Fibroblast of lung (primary cell): ENCODE measurements at regions not wholly inside any gene's neighbourhood (a gene's known extent, or its start where the extent isn't known, plus 50 kb on each side); places are given as distances from the start of the nearest gene placed in this dataset.

Experiments used
- DNase-seq, 2 donors: peaks; one replicate each; pipeline versions ENCODE4 v3.0.0 to v3.0.0-alpha.2; 2010; ENCODE audit warnings: low read depth in 2 of 2
- H2AFZ ChIP-seq: 2 replicates; pipeline ENCODE4 v1.5.1; 2012; ENCODE audit warnings: low read length, control low read depth, inconsistent platforms
- H3K27ac ChIP-seq: 2 replicates; pipeline ENCODE4 v1.5.1; 2011; ENCODE audit warnings: low read length, control low read depth; ENCODE audit not compliant: insufficient read depth
- H3K27me3 ChIP-seq: 2 replicates; pipeline ENCODE4 v1.5.1; 2011; ENCODE audit warnings: mild to moderate bottlenecking, low read length; ENCODE audit not compliant: control insufficient read depth, insufficient read depth
- H3K36me3 ChIP-seq: 2 replicates; pipeline ENCODE4 v1.5.1; 2011; ENCODE audit warnings: low read length; ENCODE audit not compliant: control insufficient read depth, insufficient read depth
- H3K4me1 ChIP-seq: 2 replicates; pipeline ENCODE4 v1.5.1; 2011; ENCODE audit warnings: low read length; ENCODE audit not compliant: control insufficient read depth, insufficient read depth; ENCODE audit errors: extremely low read depth
- H3K4me2 ChIP-seq: 2 replicates; pipeline ENCODE4 v1.5.1; 2011; ENCODE audit warnings: low read length, control low read depth; ENCODE audit not compliant: insufficient read depth; ENCODE audit errors: extremely low read depth
- H3K4me3 ChIP-seq, 4 experiments: fragments of 200-600 bp in 1 of 4; sonication (generic) in 1 of 4; replicated peaks in 1 of 4; 2 replicates each; pipeline ENCODE4 v1.5.1; 2011 to 2016; ENCODE audit warnings: low read length in 4 of 4, low read depth in 3 of 4, mild to moderate bottlenecking in 3 of 4, control low read depth in 2 of 4, inconsistent platforms in 1 of 4, mixed read lengths in 1 of 4; ENCODE audit not compliant: insufficient read depth in 1 of 4; ENCODE audit errors: control extremely low read depth in 1 of 4
- H3K79me2 ChIP-seq: 2 replicates; pipeline ENCODE4 v1.5.1; 2012; ENCODE audit warnings: mild to moderate bottlenecking, low read length, inconsistent platforms; ENCODE audit not compliant: control insufficient read depth, insufficient read depth
- H3K9ac ChIP-seq: 2 replicates; pipeline ENCODE4 v1.5.1; 2011; ENCODE audit warnings: mild to moderate bottlenecking, low read length, control low read depth; ENCODE audit not compliant: insufficient read depth
- H3K9me3 ChIP-seq: 2 replicates; pipeline ENCODE4 v1.5.1; 2012; ENCODE audit warnings: low read depth, low read length; ENCODE audit not compliant: control insufficient read depth, insufficient read depth
- H4K20me1 ChIP-seq: 2 replicates; pipeline ENCODE4 v1.5.1; 2011; ENCODE audit warnings: low read length; ENCODE audit not compliant: control insufficient read depth, insufficient read depth; ENCODE audit errors: extremely low read depth
- CTCF ChIP-seq, 2 donors: IDR thresholded peaks in 1 of 2; conservative IDR thresholded peaks in 1 of 2; 1 replicate in 1 of 2; 2 replicates in 1 of 2; pipeline ENCODE4 v1.5.1; 2011 to 2012; ENCODE audit warnings: low read length in 2 of 2, control low read depth in 1 of 2, inconsistent platforms in 1 of 2, low read depth in 1 of 2, mild to moderate bottlenecking in 1 of 2
- EZH2 ChIP-seq: IDR thresholded peaks from 2 replicates; pipeline ENCODE4 v1.5.1; 2012; ENCODE audit warnings: low read length, control low read depth, mild to moderate bottlenecking; ENCODE audit errors: missing control alignments

- H4K20me1 ChIP-seq, result no peaks in the 10 kb centered on the region
- no peak for DNase-seq
- no peak for TF ChIP-seq EZH2
- TF ChIP-seq CTCF (conservative IDR thresholded peaks at IDR 0.05 in 1 of 2, IDR thresholded peaks at IDR 0.05 in 1 of 2; ENCODE audit: low read depth in 1 of 2, low read length in 2 of 2), result no peak
- no peaks in the 10 kb centered on the region for H3K9me3 ChIP-seq
- H3K36me3 ChIP-seq, result no peaks in the 10 kb centered on the region
- no peak overlapping the region for H3K9ac ChIP-seq
- no peak overlapping the region for H3K4me3 ChIP-seq
- peaks cover 2% of the 10 kb centered on the region for H3K4me1 ChIP-seq
- no peak overlapping the region for H3K27ac ChIP-seq
- no peaks in the 10 kb centered on the region for H3K27me3 ChIP-seq
- H3K79me2 ChIP-seq, result no peaks in the 10 kb centered on the region
- H2AFZ ChIP-seq, result no peak overlapping the region
- H3K4me2 ChIP-seq, result no peak overlapping the region
Observed at GRCh38 chr14:85412756-85413155, 117.2 kb upstream of the FLRT2 start.

- Histone ChIP-seq H3K36me3 (no peaks in the 10 kb centered on the region), H3K4me2 (no peak overlapping the region), H3K79me2 (no peaks in the 10 kb centered on the region), H3K9me3 (no peaks in the 10 kb centered on the region), H3K4me3 (no peak overlapping the region), H3K27ac (no peak overlapping the region), H4K20me1 (no peaks in the 10 kb centered on the region), H2AFZ (no peak overlapping the region), H3K4me1 (peaks cover 2% of the 10 kb centered on the region), H3K27me3 (no peaks in the 10 kb centered on the region), H3K9ac (no peak overlapping the region)
- DNase-seq, result no peak
- TF ChIP-seq EZH2 (no peak), CTCF (conservative IDR thresholded peaks at IDR 0.05 in 1 of 2, IDR thresholded peaks at IDR 0.05 in 1 of 2; ENCODE audit: low read depth in 1 of 2, low read length in 2 of 2) (no peak)
Observed at GRCh38 chr14:85413836-85414526, 116.0 kb upstream of the FLRT2 start.

- no peak overlapping the region for H3K4me3 ChIP-seq
- H3K4me2 ChIP-seq, result peak overlapping the region; percentile 66
- H3K4me1 ChIP-seq, result peaks cover 2% of the 10 kb centered on the region
- H3K27me3 ChIP-seq, result no peaks in the 10 kb centered on the region
- peak; percentile 41 to 44 for TF ChIP-seq CTCF (conservative IDR thresholded peaks at IDR 0.05 in 1 of 2, IDR thresholded peaks at IDR 0.05 in 1 of 2; ENCODE audit: low read depth in 1 of 2, low read length in 2 of 2)
- TF ChIP-seq EZH2, result no peak
- no peaks in the 10 kb centered on the region for H3K9me3 ChIP-seq
- peak; percentile 86 to 96 for DNase-seq
- no peaks in the 10 kb centered on the region for H3K79me2 ChIP-seq
- H3K27ac ChIP-seq, result no peak overlapping the region
- peak overlapping the region; percentile 58 for H2AFZ ChIP-seq
- no peak overlapping the region for H3K9ac ChIP-seq
- H3K36me3 ChIP-seq, result no peaks in the 10 kb centered on the region
- no peaks in the 10 kb centered on the region for H4K20me1 ChIP-seq
Observed at GRCh38 chr14:85415015-85415712, 114.8 kb upstream of the FLRT2 start.
